ENCODE measurements at regions not wholly inside any gene's neighbourhood (a gene's known extent, or its start where the extent isn't known, plus 50 kb on each side); places are given as distances from the start of the nearest gene placed in this dataset.

DNA sequence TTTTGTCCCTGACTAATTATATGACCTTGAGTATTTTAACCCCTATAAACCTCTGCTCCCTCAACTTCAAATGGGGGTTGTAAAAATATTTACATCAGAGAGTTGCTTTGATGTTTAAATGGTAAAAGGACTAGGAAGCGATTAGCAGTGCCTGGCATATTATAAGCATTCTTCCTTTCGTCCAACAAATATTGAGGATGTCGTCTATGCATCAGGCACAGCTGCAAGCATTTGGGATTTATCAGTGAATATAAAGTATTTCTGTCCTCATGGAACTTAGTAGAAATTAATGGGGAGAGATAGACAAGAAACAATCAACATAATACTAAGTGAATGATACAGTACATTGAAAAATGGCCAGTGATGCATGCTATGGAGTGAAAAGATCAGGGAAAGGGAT lies 115.5 kb upstream of the EDNRA start:
- no peak overlapping the region for H3K4me3 ChIP-seq (ENCODE audit: low read depth, low read length)
- no peak for DNase-seq (ENCODE audit: low read depth)
- TF ChIP-seq, protein P1, sequence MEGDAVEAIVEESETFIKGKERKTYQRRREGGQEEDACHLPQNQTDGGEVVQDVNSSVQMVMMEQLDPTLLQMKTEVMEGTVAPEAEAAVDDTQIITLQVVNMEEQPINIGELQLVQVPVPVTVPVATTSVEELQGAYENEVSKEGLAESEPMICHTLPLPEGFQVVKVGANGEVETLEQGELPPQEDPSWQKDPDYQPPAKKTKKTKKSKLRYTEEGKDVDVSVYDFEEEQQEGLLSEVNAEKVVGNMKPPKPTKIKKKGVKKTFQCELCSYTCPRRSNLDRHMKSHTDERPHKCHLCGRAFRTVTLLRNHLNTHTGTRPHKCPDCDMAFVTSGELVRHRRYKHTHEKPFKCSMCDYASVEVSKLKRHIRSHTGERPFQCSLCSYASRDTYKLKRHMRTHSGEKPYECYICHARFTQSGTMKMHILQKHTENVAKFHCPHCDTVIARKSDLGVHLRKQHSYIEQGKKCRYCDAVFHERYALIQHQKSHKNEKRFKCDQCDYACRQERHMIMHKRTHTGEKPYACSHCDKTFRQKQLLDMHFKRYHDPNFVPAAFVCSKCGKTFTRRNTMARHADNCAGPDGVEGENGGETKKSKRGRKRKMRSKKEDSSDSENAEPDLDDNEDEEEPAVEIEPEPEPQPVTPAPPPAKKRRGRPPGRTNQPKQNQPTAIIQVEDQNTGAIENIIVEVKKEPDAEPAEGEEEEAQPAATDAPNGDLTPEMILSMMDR (IDR thresholded peaks at IDR 0.05; ENCODE audit: insufficient read depth, low read depth, low read length, missing control alignments) = no peak

DNA sequence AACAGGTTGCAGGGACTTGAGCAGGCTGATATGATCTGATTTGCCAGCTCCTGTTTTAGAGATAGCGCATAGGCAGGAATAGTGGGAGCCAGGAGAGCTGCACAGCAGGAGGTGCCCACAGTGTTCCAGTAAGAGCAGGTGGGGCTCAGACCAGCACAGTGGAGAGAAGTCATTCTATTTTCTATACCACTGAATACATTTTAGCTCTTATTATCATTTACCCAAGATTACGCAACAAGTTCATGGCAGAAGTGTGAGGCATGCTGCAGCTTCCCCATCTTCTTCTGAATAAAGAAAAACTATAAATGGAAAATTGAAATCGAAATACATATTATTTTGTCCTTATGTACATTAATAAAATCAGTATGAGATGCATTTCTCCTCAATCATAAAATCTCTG lies 114.7 kb upstream of the EDNRA start:
- DNase-seq (ENCODE audit: low read depth) = no peak
- TF ChIP-seq, protein P1 (IDR thresholded peaks at IDR 0.05; ENCODE audit: insufficient read depth, low read depth, low read length, missing control alignments) = no peak
- no peak overlapping the region for H3K4me3 ChIP-seq (ENCODE audit: low read depth, low read length)

DNA sequence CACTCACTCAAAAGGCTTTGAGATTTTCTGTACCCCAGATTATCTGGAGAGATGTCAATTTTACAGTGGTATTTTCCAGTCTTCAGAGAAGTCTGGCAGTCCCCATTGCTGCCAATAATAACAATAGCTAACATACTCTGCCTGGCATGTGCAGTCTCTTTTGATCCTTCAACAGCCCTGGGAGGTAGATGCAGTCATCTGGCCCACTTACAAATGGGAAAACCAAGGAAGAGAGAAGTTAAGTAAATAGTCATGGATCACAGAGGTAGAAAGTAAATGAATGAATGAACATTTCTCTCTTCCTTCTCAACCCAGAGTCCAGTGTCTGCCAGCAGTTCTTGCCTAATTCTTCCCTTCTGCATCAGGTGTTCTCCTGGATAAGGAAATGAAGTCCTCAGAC lies 113.0 kb upstream of the EDNRA start:
- H3K4me3 ChIP-seq (ENCODE audit: low read depth, low read length) = no peak overlapping the region
- DNase-seq (ENCODE audit: low read depth) = no peak
- TF ChIP-seq, protein P1 (IDR thresholded peaks at IDR 0.05; ENCODE audit: insufficient read depth, low read depth, low read length, missing control alignments) = no peak

DNA sequence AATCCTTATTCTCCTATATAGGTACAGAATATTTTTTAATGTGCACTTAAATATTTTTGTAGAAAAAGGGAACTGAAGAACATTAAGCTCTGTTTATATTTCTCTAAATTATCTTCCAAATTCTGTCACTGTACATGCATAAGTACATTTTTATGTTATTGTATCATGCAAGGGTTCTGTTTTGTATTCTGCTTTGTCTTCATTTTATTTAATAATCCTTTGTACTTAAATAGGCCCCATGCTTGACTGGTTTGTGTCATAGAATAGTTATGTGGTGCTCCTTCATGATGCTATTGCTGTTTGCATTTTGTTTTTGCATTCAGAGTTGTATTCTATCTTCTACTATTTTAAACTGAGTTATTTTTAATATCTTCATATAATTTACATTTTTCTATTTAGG lies 111.9 kb upstream of the EDNRA start:
- no peak overlapping the region for H3K4me3 ChIP-seq (ENCODE audit: low read depth, low read length)
- no peak for DNase-seq (ENCODE audit: low read depth)
- TF ChIP-seq, protein P1 (IDR thresholded peaks at IDR 0.05; ENCODE audit: insufficient read depth, low read depth, low read length, missing control alignments) = no peak

DNA sequence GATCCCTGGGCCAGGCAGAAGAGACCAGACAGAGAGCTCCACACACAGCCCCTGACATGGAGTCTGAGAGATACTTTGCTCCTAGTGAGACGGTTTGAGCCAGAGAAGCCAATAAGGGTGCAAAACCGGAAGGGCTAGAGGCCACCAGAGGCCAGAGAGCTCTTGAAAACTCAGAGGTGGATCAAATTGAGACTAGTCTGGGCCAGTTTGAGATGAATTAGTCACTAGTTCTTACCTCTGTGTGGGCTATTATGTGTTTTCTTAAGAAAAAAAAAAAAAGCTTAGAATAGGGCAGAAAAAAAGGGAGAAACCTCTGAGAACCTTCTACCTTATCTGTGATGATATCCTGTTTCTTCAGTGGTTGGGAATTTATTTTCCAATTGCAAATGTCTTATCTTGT lies 110.4 kb upstream of the EDNRA start:
- no peak for DNase-seq (ENCODE audit: low read depth)
- H3K4me3 ChIP-seq (ENCODE audit: low read depth, low read length) = no peak overlapping the region
- TF ChIP-seq, protein P1 (IDR thresholded peaks at IDR 0.05; ENCODE audit: insufficient read depth, low read depth, low read length, missing control alignments) = no peak

DNA sequence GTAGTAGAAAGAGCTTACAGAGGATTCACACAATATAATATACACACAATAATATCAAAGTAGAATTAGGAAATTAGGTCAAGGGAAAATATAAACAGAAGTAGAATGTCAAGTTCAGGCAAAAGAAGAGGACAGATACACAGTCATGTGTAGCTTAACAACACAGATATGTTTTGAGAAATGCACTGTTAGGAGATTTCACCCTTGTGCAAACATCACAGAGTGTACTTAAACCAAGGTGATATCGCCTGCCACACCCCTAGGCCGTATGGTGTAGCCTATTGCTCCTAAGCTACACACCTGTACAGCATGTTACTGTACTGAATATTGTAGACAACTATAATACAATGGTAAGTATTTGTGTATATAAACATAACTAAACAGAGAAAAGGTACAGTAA lies 110.0 kb upstream of the EDNRA start:
- TF ChIP-seq, protein P1 (IDR thresholded peaks at IDR 0.05; ENCODE audit: insufficient read depth, low read depth, low read length, missing control alignments) = no peak
- H3K4me3 ChIP-seq (ENCODE audit: low read depth, low read length) = no peak overlapping the region
- DNase-seq (ENCODE audit: low read depth) = no peak

DNA sequence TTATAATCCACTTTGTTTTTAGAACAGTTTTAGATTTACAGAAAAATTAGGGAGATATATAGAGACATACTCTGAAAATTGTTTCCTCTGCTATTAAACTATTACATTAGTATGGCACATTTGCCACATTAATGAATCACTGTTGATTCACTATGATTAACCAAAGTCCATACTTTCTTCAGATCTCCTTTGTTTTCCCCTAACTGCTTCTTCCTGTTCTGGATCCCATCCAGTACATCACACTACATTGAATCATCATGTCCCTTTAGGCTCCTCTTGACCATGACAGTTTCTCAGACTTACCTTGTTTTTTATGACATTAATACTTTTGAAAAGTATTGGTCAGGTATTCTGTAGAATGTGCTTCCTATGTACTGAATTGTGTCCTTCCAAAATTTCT lies 109.2 kb upstream of the EDNRA start:
- no peak for DNase-seq (ENCODE audit: low read depth)
- H3K4me3 ChIP-seq (ENCODE audit: low read depth, low read length) = no peak overlapping the region
- TF ChIP-seq, protein P1 (IDR thresholded peaks at IDR 0.05; ENCODE audit: insufficient read depth, low read depth, low read length, missing control alignments) = no peak
